ENCODE measurements at regions not wholly inside any gene's neighbourhood (a gene's known extent, or its start where the extent isn't known, plus 50 kb on each side); places are given as distances from the start of the nearest gene placed in this dataset.

- TF ChIP-seq EZH2 (IDR thresholded peaks at IDR 0.05): no peak
- TF ChIP-seq, protein P1, sequence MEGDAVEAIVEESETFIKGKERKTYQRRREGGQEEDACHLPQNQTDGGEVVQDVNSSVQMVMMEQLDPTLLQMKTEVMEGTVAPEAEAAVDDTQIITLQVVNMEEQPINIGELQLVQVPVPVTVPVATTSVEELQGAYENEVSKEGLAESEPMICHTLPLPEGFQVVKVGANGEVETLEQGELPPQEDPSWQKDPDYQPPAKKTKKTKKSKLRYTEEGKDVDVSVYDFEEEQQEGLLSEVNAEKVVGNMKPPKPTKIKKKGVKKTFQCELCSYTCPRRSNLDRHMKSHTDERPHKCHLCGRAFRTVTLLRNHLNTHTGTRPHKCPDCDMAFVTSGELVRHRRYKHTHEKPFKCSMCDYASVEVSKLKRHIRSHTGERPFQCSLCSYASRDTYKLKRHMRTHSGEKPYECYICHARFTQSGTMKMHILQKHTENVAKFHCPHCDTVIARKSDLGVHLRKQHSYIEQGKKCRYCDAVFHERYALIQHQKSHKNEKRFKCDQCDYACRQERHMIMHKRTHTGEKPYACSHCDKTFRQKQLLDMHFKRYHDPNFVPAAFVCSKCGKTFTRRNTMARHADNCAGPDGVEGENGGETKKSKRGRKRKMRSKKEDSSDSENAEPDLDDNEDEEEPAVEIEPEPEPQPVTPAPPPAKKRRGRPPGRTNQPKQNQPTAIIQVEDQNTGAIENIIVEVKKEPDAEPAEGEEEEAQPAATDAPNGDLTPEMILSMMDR (IDR thresholded peaks at IDR 0.05): no peak
- TF ChIP-seq EZH2phosphoT487 (IDR thresholded peaks at IDR 0.05): no peak
Observed at GRCh38 chr2:17083902-17084301, 418.3 kb upstream of the CYRIA start.

Measured in neural progenitor cell (in vitro differentiated cells).